ENCODE measurements at regions not wholly inside any gene's neighbourhood (a gene's known extent, or its start where the extent isn't known, plus 50 kb on each side); places are given as distances from the start of the nearest gene placed in this dataset.

DNA sequence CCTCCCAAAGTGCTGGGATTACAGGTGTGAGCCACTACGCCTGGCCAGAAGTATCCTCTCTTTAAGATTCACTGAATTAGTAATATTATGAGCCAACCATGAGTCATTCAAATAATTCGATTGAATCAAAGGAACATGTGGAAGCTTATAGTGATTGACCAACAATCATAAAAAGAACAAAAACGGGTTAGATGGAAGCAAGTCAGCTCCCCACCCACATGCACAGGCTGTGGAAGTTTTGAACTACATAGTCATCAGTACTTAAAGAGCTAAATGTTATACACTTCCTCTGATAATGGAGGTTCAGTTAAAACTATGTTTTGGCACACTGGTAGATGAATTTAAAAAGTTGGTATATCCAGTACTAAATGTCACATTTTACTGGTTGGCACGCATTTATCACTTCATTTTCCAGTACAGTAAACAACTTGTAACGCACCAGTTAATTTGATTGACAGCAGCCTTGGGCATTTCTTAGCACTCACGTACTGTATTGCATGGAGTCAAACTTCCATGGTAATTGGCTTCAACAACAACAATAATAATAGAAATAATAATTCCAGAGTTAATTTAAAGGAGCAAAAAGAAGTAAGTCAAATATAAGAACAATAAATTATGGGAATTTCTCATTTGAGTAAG lies 1107.3 kb upstream of the MAP3K7 start:
- DNase-seq (ENCODE audit: low spot score): no peak
- Histone ChIP-seq H3K27me3 (ENCODE audit: control insufficient read depth in 4 of 4, insufficient read depth in 4 of 4, low read length in 3 of 4) (no peaks in the 10 kb centered on the region), H3K4me3 (ENCODE audit: low read depth in 1 of 3, low read length in 3 of 3) (no peak overlapping the region), H3K9me3 (ENCODE audit: control insufficient read depth in 4 of 4, low read length in 3 of 4) (no peaks in the 10 kb centered on the region), H3K9ac (ENCODE audit: low read depth in 1 of 2, low read length in 2 of 2) (no peak overlapping the region), H3K27ac (ENCODE audit: low read depth in 1 of 2, low read length in 2 of 2) (no peak overlapping the region), H3K36me3 (ENCODE audit: control insufficient read depth in 4 of 4, insufficient read depth in 3 of 4, low read depth in 1 of 4, low read length in 3 of 4) (no peaks in the 10 kb centered on the region), H3K4me1 (ENCODE audit: control insufficient read depth in 4 of 4, insufficient read depth in 4 of 4, low read length in 3 of 4) (no peaks in the 10 kb centered on the region)
- TF ChIP-seq RAD21 (IDR thresholded peaks at IDR 0.05) (no peak), RXRA (IDR thresholded peaks at IDR 0.05) (no peak), SP1 (IDR thresholded peaks at IDR 0.05) (no peak), HNF4G (IDR thresholded peaks at IDR 0.05) (no peak)
- TF ChIP-seq, protein P1, sequence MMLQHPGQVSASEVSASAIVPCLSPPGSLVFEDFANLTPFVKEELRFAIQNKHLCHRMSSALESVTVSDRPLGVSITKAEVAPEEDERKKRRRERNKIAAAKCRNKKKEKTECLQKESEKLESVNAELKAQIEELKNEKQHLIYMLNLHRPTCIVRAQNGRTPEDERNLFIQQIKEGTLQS (IDR thresholded peaks at IDR 0.05): no peak
- TF ChIP-seq, protein P2, sequence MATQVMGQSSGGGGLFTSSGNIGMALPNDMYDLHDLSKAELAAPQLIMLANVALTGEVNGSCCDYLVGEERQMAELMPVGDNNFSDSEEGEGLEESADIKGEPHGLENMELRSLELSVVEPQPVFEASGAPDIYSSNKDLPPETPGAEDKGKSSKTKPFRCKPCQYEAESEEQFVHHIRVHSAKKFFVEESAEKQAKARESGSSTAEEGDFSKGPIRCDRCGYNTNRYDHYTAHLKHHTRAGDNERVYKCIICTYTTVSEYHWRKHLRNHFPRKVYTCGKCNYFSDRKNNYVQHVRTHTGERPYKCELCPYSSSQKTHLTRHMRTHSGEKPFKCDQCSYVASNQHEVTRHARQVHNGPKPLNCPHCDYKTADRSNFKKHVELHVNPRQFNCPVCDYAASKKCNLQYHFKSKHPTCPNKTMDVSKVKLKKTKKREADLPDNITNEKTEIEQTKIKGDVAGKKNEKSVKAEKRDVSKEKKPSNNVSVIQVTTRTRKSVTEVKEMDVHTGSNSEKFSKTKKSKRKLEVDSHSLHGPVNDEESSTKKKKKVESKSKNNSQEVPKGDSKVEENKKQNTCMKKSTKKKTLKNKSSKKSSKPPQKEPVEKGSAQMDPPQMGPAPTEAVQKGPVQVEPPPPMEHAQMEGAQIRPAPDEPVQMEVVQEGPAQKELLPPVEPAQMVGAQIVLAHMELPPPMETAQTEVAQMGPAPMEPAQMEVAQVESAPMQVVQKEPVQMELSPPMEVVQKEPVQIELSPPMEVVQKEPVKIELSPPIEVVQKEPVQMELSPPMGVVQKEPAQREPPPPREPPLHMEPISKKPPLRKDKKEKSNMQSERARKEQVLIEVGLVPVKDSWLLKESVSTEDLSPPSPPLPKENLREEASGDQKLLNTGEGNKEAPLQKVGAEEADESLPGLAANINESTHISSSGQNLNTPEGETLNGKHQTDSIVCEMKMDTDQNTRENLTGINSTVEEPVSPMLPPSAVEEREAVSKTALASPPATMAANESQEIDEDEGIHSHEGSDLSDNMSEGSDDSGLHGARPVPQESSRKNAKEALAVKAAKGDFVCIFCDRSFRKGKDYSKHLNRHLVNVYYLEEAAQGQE (IDR thresholded peaks at IDR 0.05): no peak
- WGBS: 69% methylated on average over 6 of the region's 6 CpGs

DNA sequence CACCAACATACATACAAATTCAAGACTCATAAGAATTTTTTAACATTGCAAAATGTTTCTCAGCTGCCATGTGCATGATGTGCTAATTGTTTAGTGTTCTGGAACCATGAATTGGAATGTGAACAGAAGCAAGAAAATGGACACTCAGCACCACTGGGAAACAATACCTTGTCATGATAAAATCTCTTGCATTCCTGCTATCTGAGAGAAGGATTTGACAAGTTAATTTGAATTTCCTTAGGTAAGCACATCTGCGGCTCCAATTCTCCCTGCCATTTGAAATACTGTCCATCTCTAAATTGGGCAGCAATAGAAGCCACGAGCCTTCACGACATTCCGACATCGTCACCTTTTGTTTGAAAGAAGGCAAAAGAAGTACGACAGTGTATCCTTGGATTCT lies 1104.6 kb upstream of the MAP3K7 start:
- 86% methylated on average over 6 of the region's 6 CpGs for WGBS
- Histone ChIP-seq H3K4me1 (ENCODE audit: control insufficient read depth in 4 of 4, insufficient read depth in 4 of 4, low read length in 3 of 4) (no peaks in the 10 kb centered on the region), H3K27ac (ENCODE audit: low read depth in 1 of 2, low read length in 2 of 2) (no peak overlapping the region), H3K9me3 (ENCODE audit: control insufficient read depth in 4 of 4, low read length in 3 of 4) (no peaks in the 10 kb centered on the region), H3K4me3 (ENCODE audit: low read depth in 1 of 3, low read length in 3 of 3) (no peak overlapping the region), H3K27me3 (ENCODE audit: control insufficient read depth in 4 of 4, insufficient read depth in 4 of 4, low read length in 3 of 4) (no peaks in the 10 kb centered on the region), H3K36me3 (ENCODE audit: control insufficient read depth in 4 of 4, insufficient read depth in 3 of 4, low read depth in 1 of 4, low read length in 3 of 4) (no peaks in the 10 kb centered on the region), H3K9ac (ENCODE audit: low read depth in 1 of 2, low read length in 2 of 2) (no peak overlapping the region)
- TF ChIP-seq GABPA (IDR thresholded peaks at IDR 0.05 in 1 of 2, conservative IDR thresholded peaks at IDR 0.05 in 1 of 2) (no peak), RXRA (IDR thresholded peaks at IDR 0.05) (no peak), TAF1 (conservative IDR thresholded peaks at IDR 0.05) (no peak), JUND (IDR thresholded peaks at IDR 0.05) (no peak)
- no peak for DNase-seq (ENCODE audit: low spot score)

DNA sequence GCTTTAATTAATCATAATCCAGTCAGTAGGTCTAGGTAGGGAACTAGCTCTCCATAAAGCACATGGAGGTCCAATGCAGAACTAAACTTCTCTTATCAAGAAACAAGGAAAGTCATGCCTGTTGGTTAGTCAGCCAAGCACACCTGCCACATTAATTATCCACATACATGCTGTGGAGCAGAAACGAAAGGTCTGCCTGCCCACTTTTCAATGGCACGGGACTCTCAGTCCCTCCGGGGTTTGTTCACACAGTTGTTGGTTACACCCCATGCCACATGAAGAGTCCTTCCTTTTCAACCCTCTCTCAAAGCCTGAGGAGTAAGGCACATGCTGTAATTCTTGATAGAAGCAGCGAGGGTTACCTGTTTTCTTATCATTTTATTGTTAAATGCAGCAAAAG lies 1096.4 kb upstream of the MAP3K7 start:
- TF ChIP-seq SP1 (IDR thresholded peaks at IDR 0.05) (no peak), HNF4A (conservative IDR thresholded peaks at IDR 0.05) (no peak), EGR1 (IDR thresholded peaks at IDR 0.05; ENCODE audit: low read depth in 2 of 2) (no peak)
- H3K9ac ChIP-seq (ENCODE audit: low read depth in 1 of 2, low read length in 2 of 2): no peak overlapping the region
- H3K27me3 ChIP-seq (ENCODE audit: control insufficient read depth in 4 of 4, insufficient read depth in 4 of 4, low read length in 3 of 4): no peaks in the 10 kb centered on the region
- H3K36me3 ChIP-seq (ENCODE audit: control insufficient read depth in 4 of 4, insufficient read depth in 3 of 4, low read depth in 1 of 4, low read length in 3 of 4): no peaks in the 10 kb centered on the region
- H3K27ac ChIP-seq (ENCODE audit: low read depth in 1 of 2, low read length in 2 of 2): no peak overlapping the region
- H3K4me3 ChIP-seq (ENCODE audit: low read depth in 1 of 3, low read length in 3 of 3): no peak overlapping the region
- no peaks in the 10 kb centered on the region for H3K4me1 ChIP-seq (ENCODE audit: control insufficient read depth in 4 of 4, insufficient read depth in 4 of 4, low read length in 3 of 4)
- WGBS: 81% methylated on average over 4 of the region's 4 CpGs
- no peaks in the 10 kb centered on the region for H3K9me3 ChIP-seq (ENCODE audit: control insufficient read depth in 4 of 4, low read length in 3 of 4)
- DNase-seq (ENCODE audit: low spot score): no peak

All from liver (tissue), 7 donors.